ENCODE measurements at regions not wholly inside any gene's neighbourhood (a gene's known extent, or its start where the extent isn't known, plus 50 kb on each side); places are given as distances from the start of the nearest gene placed in this dataset.

GRCh38 chr15:31461911-31462480 lies 135.4 kb downstream of the KLF13 start:
- Mint-ChIP-seq H3K27me3 (no peaks in the 10 kb centered on the region), H3K4me1 (peaks cover 53% of the 10 kb centered on the region), H3K4me3 (no peak overlapping the region), H3K27ac (no peak overlapping the region), H3K36me3 (ENCODE audit: low read depth) (no peaks in the 10 kb centered on the region), H3K9me3 (no peaks in the 10 kb centered on the region)
- no peak for TF ChIP-seq CTCF (IDR thresholded peaks at IDR 0.05)
- no peak for DNase-seq
- intact Hi-C loops (cut with micrococcal nuclease) = no loop called here
- ChIA-PET POLR2A (interaction anchor here (0.6 kb wide), 1 partner anchor 234 kb away, joined by 3 read pairs; no protein-coding TSS in a partner anchor), CTCF (no interaction called here)
- ATAC-seq (ENCODE audit: low read depth) = no peak

GRCh38 chr15:31463521-31464102 lies 137.0 kb downstream of the KLF13 start:
- Mint-ChIP-seq H3K27me3 (no peaks in the 10 kb centered on the region), H3K9me3 (no peaks in the 10 kb centered on the region), H3K27ac (no peak overlapping the region), H3K4me3 (no peak overlapping the region), H3K4me1 (peaks cover 49% of the 10 kb centered on the region), H3K36me3 (ENCODE audit: low read depth) (no peaks in the 10 kb centered on the region)
- TF ChIP-seq CTCF (IDR thresholded peaks at IDR 0.05) = no peak
- no peak for ATAC-seq (ENCODE audit: low read depth)
- POLR2A ChIA-PET = no interaction called here
- intact Hi-C loops (cut with micrococcal nuclease) = no loop called here
- DNase-seq = no peak
- CTCF ChIA-PET = no interaction called here

- no peaks in the 10 kb centered on the region for H3K27me3 Mint-ChIP-seq
- intact Hi-C loops (cut with micrococcal nuclease) = no loop called here
- ATAC-seq (ENCODE audit: low read depth) (no peak), DNase-seq (no peak)
- H3K36me3 Mint-ChIP-seq (ENCODE audit: low read depth) = no peaks in the 10 kb centered on the region
- POLR2A ChIA-PET = interaction anchor here (0.5 to 1.2 kb wide), 2 partner anchors 21 to 235 kb away, joined by 3 to 4 read pairs; no protein-coding TSS in a partner anchor
- no peak overlapping the region for H3K27ac Mint-ChIP-seq
- H3K4me3 Mint-ChIP-seq = no peak overlapping the region
- H3K9me3 Mint-ChIP-seq = no peaks in the 10 kb centered on the region
- no peak for TF ChIP-seq CTCF (IDR thresholded peaks at IDR 0.05)
- CTCF ChIA-PET = no interaction called here
- H3K4me1 Mint-ChIP-seq = peaks cover 41% of the 10 kb centered on the region
These were observed 137.8 kb downstream of the KLF13 start for GRCh38 chr15:31464216-31465082.

GRCh38 chr15:31465083-31465955 lies 138.7 kb downstream of the KLF13 start:
- H3K27ac Mint-ChIP-seq = no peak overlapping the region
- H3K27me3 Mint-ChIP-seq = no peaks in the 10 kb centered on the region
- no peak for TF ChIP-seq CTCF (IDR thresholded peaks at IDR 0.05)
- CTCF ChIA-PET = no interaction called here
- no peak for ATAC-seq (ENCODE audit: low read depth)
- H3K9me3 Mint-ChIP-seq = no peaks in the 10 kb centered on the region
- DNase-seq = no peak
- POLR2A ChIA-PET = interaction anchor here (1.2 to 1.3 kb wide), 2 partner anchors 22 to 30 kb away, joined by 3 read pairs; no protein-coding TSS in a partner anchor
- no peak overlapping the region for H3K4me3 Mint-ChIP-seq
- peaks cover 34% of the 10 kb centered on the region for H3K4me1 Mint-ChIP-seq
- H3K36me3 Mint-ChIP-seq (ENCODE audit: low read depth) = no peaks in the 10 kb centered on the region
- intact Hi-C loops (cut with micrococcal nuclease) = no loop called here

Data from activated B cell treated with CpG ODN at 0.5 μM for 24 hours (primary cell).